Activated B cell treated with CpG ODN at 0.5 μM for 24 hours (primary cell): ENCODE measurements at regions not wholly inside any gene's neighbourhood (a gene's known extent, or its start where the extent isn't known, plus 50 kb on each side); places are given as distances from the start of the nearest gene placed in this dataset.

Experiments used
- ATAC-seq: fragments of 200-7000 bp; cut with Tn5 transposase; one replicate; pipeline ENCODE4 v1.10.0; 2021; ENCODE audit warnings: low read depth, mild to moderate bottlenecking, moderate library complexity
- CTCF ChIA-PET: fragments of 350-600 bp; sonication (Branson Sonifier 250); formaldehyde crosslinking; loops from one replicate; lab custom pipeline; 2021; ENCODE audit warnings: antibody characterized with exemption; lab: Charles Lee
- POLR2A ChIA-PET: fragments of 350-600 bp; sonication (Branson Sonifier 250); formaldehyde crosslinking; loops from one replicate; lab custom pipeline; 2021; ENCODE audit warnings: antibody characterized with exemption; lab: Charles Lee
- DNase-seq: peaks from one replicate; pipeline ENCODE4 v3.0.0; 2022
- H3K27ac Mint-ChIP-seq: one replicate; pipeline ENCODE4 v1.8.0; 2020; ENCODE audit warnings: mixed read lengths
- H3K27me3 Mint-ChIP-seq: one replicate; pipeline ENCODE4 v1.8.0; 2021; ENCODE audit warnings: mixed read lengths
- H3K36me3 Mint-ChIP-seq: one replicate; pipeline ENCODE4 v1.8.0; 2021; ENCODE audit warnings: low read depth, mixed read lengths
- H3K4me1 Mint-ChIP-seq: one replicate; pipeline ENCODE4 v1.8.0; 2021; ENCODE audit warnings: mixed read lengths
- H3K4me3 Mint-ChIP-seq: one replicate; pipeline ENCODE4 v1.8.0; 2020; ENCODE audit warnings: mild to moderate bottlenecking, mixed read lengths
- H3K9me3 Mint-ChIP-seq: one replicate; pipeline ENCODE4 v1.8.0; 2020; ENCODE audit warnings: mixed read lengths
- CTCF ChIP-seq: fragments of 200-600 bp; IDR thresholded peaks from one replicate; pipeline ENCODE4 v1.8.0; 2022; ENCODE audit warnings: antibody characterized with exemption, mild to moderate bottlenecking
- intact Hi-C: fragments of 100-400 bp; cut with micrococcal nuclease; formaldehyde crosslinking; loops from one replicate; pipeline ENCODE4 v1.15.1; 2024

GRCh38 chrX:97806946-97807345 is 923.2 kb downstream of the RPA4 start:
- H3K9me3 Mint-ChIP-seq: peaks cover 2% of the 10 kb centered on the region
- H3K4me1 Mint-ChIP-seq: no peaks in the 10 kb centered on the region
- no peaks in the 10 kb centered on the region for H3K27me3 Mint-ChIP-seq
- TF ChIP-seq CTCF: no peak
- intact Hi-C loops: no loop called here
- POLR2A ChIA-PET: no interaction called here
- H3K27ac Mint-ChIP-seq: no peak overlapping the region
- CTCF ChIA-PET: no interaction called here
- ATAC-seq: no peak
- no peak for DNase-seq
- no peaks in the 10 kb centered on the region for H3K36me3 Mint-ChIP-seq
- no peak overlapping the region for H3K4me3 Mint-ChIP-seq

GRCh38 chrX:97820170-97820569 is 936.5 kb downstream of the RPA4 start:
- no peak for TF ChIP-seq CTCF
- CTCF ChIA-PET: no interaction called here

GRCh38 chrX:97828471-97828870 is 944.8 kb downstream of the RPA4 start:
- intact Hi-C loops: no loop called here
- no peaks in the 10 kb centered on the region for H3K9me3 Mint-ChIP-seq
- ChIA-PET POLR2A (no interaction called here), CTCF (no interaction called here)
- H3K4me3 Mint-ChIP-seq: no peak overlapping the region
- ATAC-seq (no peak), DNase-seq (no peak)
- no peaks in the 10 kb centered on the region for H3K4me1 Mint-ChIP-seq
- no peak overlapping the region for H3K27ac Mint-ChIP-seq
- H3K27me3 Mint-ChIP-seq: no peaks in the 10 kb centered on the region
- no peak for TF ChIP-seq CTCF
- no peaks in the 10 kb centered on the region for H3K36me3 Mint-ChIP-seq

More at GRCh38 chrX:97820170-97820569, 936.5 kb downstream of the RPA4 start:
- ATAC-seq: no peak
- intact Hi-C loops: no loop called here
- no peaks in the 10 kb centered on the region for H3K36me3 Mint-ChIP-seq
- no peak overlapping the region for H3K27ac Mint-ChIP-seq
- POLR2A ChIA-PET: no interaction called here
- no peak for DNase-seq
- H3K9me3 Mint-ChIP-seq: no peaks in the 10 kb centered on the region
- no peaks in the 10 kb centered on the region for H3K4me1 Mint-ChIP-seq
- no peak overlapping the region for H3K4me3 Mint-ChIP-seq
- H3K27me3 Mint-ChIP-seq: no peaks in the 10 kb centered on the region

- no peak for DNase-seq
- no peak for ATAC-seq
- POLR2A ChIA-PET: no interaction called here
- Mint-ChIP-seq H3K36me3 (no peaks in the 10 kb centered on the region), H3K9me3 (no peaks in the 10 kb centered on the region), H3K4me1 (no peaks in the 10 kb centered on the region), H3K4me3 (no peak overlapping the region), H3K27ac (no peak overlapping the region), H3K27me3 (no peaks in the 10 kb centered on the region)
- intact Hi-C loops: no loop called here
- TF ChIP-seq CTCF: no peak
- CTCF ChIA-PET: no interaction called here
Measured at GRCh38 chrX:97835969-97836368, 952.3 kb downstream of the RPA4 start.

- Mint-ChIP-seq H3K36me3 (no peaks in the 10 kb centered on the region), H3K27ac (no peak overlapping the region), H3K9me3 (peaks cover 4% of the 10 kb centered on the region), H3K4me3 (no peak overlapping the region), H3K4me1 (no peaks in the 10 kb centered on the region), H3K27me3 (no peaks in the 10 kb centered on the region)
- intact Hi-C loops: no loop called here
- ATAC-seq (no peak), DNase-seq (no peak)
- POLR2A ChIA-PET: no interaction called here
- CTCF ChIA-PET: no interaction called here
- TF ChIP-seq CTCF: no peak
Measured at GRCh38 chrX:97841544-97842179, 958.0 kb downstream of the RPA4 start.
